MM.1S (cell line): ENCODE measurements at regions not wholly inside any gene's neighbourhood (a gene's known extent, or its start where the extent isn't known, plus 50 kb on each side); places are given as distances from the start of the nearest gene placed in this dataset.

Source experiments
- DNase-seq: peaks from one replicate; pipeline ENCODE4 v3.0.0-alpha.2; 2015
- H2AFZ ChIP-seq: fragments of 300-600 bp; sonication (generic); 2 replicates; pipeline ENCODE4 v1.6.0; 2016; ENCODE audit warnings: antibody characterized with exemption, low read length
- H3F3A ChIP-seq: fragments of 300-600 bp; sonication (generic); 2 replicates; pipeline ENCODE4 v1.6.1; 2016; ENCODE audit warnings: mild to moderate bottlenecking, antibody characterized with exemption, low read length, moderate library complexity, mixed read lengths; ENCODE audit not compliant: insufficient read depth
- H3K27ac ChIP-seq: fragments of 300-600 bp; sonication (generic); 2 replicates; pipeline ENCODE4 v1.5.1; 2016; ENCODE audit warnings: mild to moderate bottlenecking, low read length
- H3K27me3 ChIP-seq: fragments of 300-600 bp; sonication (generic); replicated peaks from 2 replicates; pipeline ENCODE4 v1.6.0; 2016; ENCODE audit warnings: low read length; ENCODE audit not compliant: insufficient read depth
- H3K36me3 ChIP-seq: fragments of 300-600 bp; sonication (generic); replicated peaks from 2 replicates; pipeline ENCODE4 v1.6.1; 2016; ENCODE audit warnings: mild to moderate bottlenecking, low read length, mixed read lengths; ENCODE audit not compliant: insufficient read depth
- H3K4me1 ChIP-seq: fragments of 300-600 bp; sonication (generic); 2 replicates; pipeline ENCODE4 v1.6.1; 2016; ENCODE audit warnings: low read length, mixed read lengths
- H3K4me2 ChIP-seq: fragments of 300-600 bp; sonication (generic); 2 replicates; pipeline ENCODE4 v1.6.0; 2016; ENCODE audit warnings: low read depth, low read length
- H3K4me3 ChIP-seq: fragments of 300-600 bp; sonication (generic); 2 replicates; pipeline ENCODE4 v1.5.1; 2016; ENCODE audit warnings: low read length, mixed read lengths
- H3K79me2 ChIP-seq: fragments of 300-600 bp; sonication (generic); 2 replicates; pipeline ENCODE4 v1.6.1; 2016; ENCODE audit warnings: mixed run types, low read length, mixed read lengths
- H3K9ac ChIP-seq: fragments of 300-600 bp; sonication (generic); 2 replicates; pipeline ENCODE4 v1.6.1; 2016; ENCODE audit warnings: low read length, mixed read lengths
- H3K9me2 ChIP-seq: fragments of 300-600 bp; sonication (generic); replicated peaks from 2 replicates; pipeline ENCODE4 v1.6.1; 2016; ENCODE audit warnings: mild to moderate bottlenecking, low read length, mixed read lengths; ENCODE audit not compliant: insufficient read depth
- H3K9me3 ChIP-seq: fragments of 300-600 bp; sonication (generic); replicated peaks from 2 replicates; pipeline ENCODE4 v1.6.1; 2016; ENCODE audit warnings: mild to moderate bottlenecking, low read length, mixed read lengths; ENCODE audit not compliant: insufficient read depth
- H4K20me1 ChIP-seq: fragments of 300-600 bp; sonication (generic); 2 replicates; pipeline ENCODE4 v1.6.1; 2016; ENCODE audit warnings: mild to moderate bottlenecking, low read length, moderate library complexity, mixed read lengths; ENCODE audit not compliant: insufficient read depth
- EZH2 ChIP-seq: fragments of 300-600 bp; sonication (generic); optimal IDR thresholded peaks from 2 replicates; pipeline ENCODE3; 2017; ENCODE audit warnings: low read depth, mild to moderate bottlenecking, antibody characterized with exemption, low read length, mixed read lengths
- EZH2phosphoT487 ChIP-seq: fragments of 300-600 bp; sonication (generic); IDR thresholded peaks from 2 replicates; pipeline ENCODE4 v1.6.1; 2018; ENCODE audit warnings: antibody characterized with exemption, low read length
- TF ChIP-seq, protein P1 (sequence below): fragments of 300-600 bp; sonication (generic); IDR thresholded peaks from 2 replicates; pipeline ENCODE4 v1.5.1; 2016; ENCODE audit warnings: antibody characterized with exemption, low read length, mixed read lengths

DNA sequence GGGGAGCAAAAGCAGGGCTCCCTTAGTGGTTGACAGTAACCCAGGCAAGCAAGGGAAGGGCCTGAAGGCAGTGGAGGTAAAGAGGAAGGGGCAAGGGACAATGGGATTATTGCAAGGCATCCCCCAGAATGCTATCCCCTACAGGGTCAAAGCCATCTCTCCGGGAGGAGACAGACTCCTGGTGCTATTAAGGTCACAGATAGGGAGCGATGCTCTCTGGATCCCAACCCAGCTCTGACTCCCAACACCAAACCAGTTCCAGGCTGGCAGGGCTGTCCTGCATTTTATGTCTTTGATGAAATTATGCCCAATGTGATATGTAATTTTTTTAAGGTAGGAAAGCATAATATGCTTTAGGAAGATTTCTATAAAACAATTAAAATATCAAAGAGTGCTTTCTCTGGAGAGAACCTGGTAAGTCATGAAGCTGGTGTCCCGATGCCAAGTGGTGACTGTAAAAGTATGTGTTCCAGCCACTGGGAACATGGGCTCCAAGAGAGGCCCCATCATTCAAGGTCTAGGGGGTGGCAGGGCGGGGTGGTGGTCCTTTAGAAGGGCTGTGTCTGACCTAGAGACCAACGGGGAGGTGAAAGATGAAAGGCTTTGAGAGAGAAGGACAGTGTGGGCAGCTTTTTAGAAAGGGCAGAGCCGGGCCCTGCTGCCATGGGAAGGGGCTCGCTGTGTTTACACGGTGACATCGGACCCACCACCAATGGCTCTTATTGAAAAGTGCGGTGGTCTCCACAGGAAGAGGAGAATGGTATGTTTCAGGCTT lies 276.5 kb downstream of the CDC5L start:
- no peaks in the 10 kb centered on the region for H3K36me3 ChIP-seq
- DNase-seq = no peak
- H3K4me3 ChIP-seq = no peak overlapping the region
- no peaks in the 10 kb centered on the region for H3K79me2 ChIP-seq
- H3K9ac ChIP-seq = no peak overlapping the region
- peaks cover 6% of the 10 kb centered on the region; the same call in 1 of the 2 replicates for H3K4me1 ChIP-seq
- no peak overlapping the region for H2AFZ ChIP-seq
- no peaks in the 10 kb centered on the region for H3K27me3 ChIP-seq
- no peaks in the 10 kb centered on the region for H3K9me3 ChIP-seq
- H4K20me1 ChIP-seq = no peaks in the 10 kb centered on the region
- no peaks in the 10 kb centered on the region for H3F3A ChIP-seq
- TF ChIP-seq, protein P1, sequence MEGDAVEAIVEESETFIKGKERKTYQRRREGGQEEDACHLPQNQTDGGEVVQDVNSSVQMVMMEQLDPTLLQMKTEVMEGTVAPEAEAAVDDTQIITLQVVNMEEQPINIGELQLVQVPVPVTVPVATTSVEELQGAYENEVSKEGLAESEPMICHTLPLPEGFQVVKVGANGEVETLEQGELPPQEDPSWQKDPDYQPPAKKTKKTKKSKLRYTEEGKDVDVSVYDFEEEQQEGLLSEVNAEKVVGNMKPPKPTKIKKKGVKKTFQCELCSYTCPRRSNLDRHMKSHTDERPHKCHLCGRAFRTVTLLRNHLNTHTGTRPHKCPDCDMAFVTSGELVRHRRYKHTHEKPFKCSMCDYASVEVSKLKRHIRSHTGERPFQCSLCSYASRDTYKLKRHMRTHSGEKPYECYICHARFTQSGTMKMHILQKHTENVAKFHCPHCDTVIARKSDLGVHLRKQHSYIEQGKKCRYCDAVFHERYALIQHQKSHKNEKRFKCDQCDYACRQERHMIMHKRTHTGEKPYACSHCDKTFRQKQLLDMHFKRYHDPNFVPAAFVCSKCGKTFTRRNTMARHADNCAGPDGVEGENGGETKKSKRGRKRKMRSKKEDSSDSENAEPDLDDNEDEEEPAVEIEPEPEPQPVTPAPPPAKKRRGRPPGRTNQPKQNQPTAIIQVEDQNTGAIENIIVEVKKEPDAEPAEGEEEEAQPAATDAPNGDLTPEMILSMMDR = no peak
- TF ChIP-seq EZH2 (no peak), EZH2phosphoT487 (no peak)
- H3K27ac ChIP-seq = no peak overlapping the region
- H3K4me2 ChIP-seq = no peak overlapping the region
- no peaks in the 10 kb centered on the region for H3K9me2 ChIP-seq

DNA sequence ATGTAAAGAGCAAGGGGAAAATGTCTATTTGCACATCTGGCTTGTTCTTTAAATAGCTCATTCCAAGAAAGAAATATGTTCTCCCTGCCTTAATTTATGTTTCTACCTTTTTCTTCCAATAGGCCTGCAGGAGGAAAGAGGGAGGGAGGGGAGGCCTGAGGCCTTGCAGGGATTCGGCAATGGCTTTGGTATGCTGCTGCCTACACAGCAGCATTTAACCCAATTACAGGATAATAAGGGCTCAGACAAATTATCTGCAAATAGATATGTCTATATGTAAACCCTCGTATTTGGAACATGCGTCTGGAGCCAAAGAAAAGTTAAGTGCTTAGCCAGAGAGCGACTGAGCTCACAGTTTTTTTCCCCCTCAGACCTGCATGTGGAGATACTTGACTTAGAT lies 277.2 kb downstream of the CDC5L start:
- H3K4me1 ChIP-seq = peaks cover 6% of the 10 kb centered on the region; the same call in 1 of the 2 replicates
- no peaks in the 10 kb centered on the region for H3K36me3 ChIP-seq
- H4K20me1 ChIP-seq = no peaks in the 10 kb centered on the region
- no peaks in the 10 kb centered on the region for H3F3A ChIP-seq
- H3K9ac ChIP-seq = no peak overlapping the region
- H3K27ac ChIP-seq = no peak overlapping the region
- H3K4me3 ChIP-seq = no peak overlapping the region
- no peaks in the 10 kb centered on the region for H3K9me3 ChIP-seq
- H2AFZ ChIP-seq = no peak overlapping the region
- no peaks in the 10 kb centered on the region for H3K79me2 ChIP-seq
- H3K9me2 ChIP-seq = no peaks in the 10 kb centered on the region
- DNase-seq = no peak
- TF ChIP-seq EZH2 = no peak
- no peak for TF ChIP-seq EZH2phosphoT487
- TF ChIP-seq, protein P1 = no peak
- no peak overlapping the region for H3K4me2 ChIP-seq
- no peaks in the 10 kb centered on the region for H3K27me3 ChIP-seq

DNA sequence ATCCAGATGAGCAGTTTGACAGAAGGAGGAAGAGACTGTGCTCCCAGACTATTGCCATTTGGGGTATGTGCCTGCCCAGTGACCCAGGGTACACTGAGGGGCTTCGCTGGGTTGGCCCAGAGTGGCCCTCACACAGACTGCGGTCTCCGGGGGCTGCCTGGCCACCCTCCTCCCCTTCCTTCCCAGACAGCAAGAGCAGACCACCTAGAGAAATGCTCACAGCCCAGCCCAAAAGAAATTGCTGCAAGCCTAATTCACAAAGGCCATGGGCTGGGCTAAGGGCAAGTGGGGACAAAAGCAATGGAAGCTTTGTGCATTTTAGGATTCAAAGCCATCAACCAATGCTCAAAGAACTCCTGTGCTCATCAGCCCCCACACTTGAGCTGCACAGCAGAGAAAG lies 277.6 kb downstream of the CDC5L start:
- H2AFZ ChIP-seq = no peak overlapping the region
- H3K27ac ChIP-seq = no peak overlapping the region
- H3K79me2 ChIP-seq = no peaks in the 10 kb centered on the region
- H3K9ac ChIP-seq = no peak overlapping the region
- H3K4me1 ChIP-seq = peaks cover 6% of the 10 kb centered on the region; the same call in 1 of the 2 replicates
- no peaks in the 10 kb centered on the region for H3F3A ChIP-seq
- no peaks in the 10 kb centered on the region for H4K20me1 ChIP-seq
- no peaks in the 10 kb centered on the region for H3K9me3 ChIP-seq
- no peak for DNase-seq
- no peak overlapping the region for H3K4me3 ChIP-seq
- no peak overlapping the region for H3K4me2 ChIP-seq
- TF ChIP-seq, protein P1 = no peak
- TF ChIP-seq EZH2phosphoT487 = no peak
- no peak for TF ChIP-seq EZH2
- no peaks in the 10 kb centered on the region for H3K9me2 ChIP-seq
- H3K36me3 ChIP-seq = no peaks in the 10 kb centered on the region
- H3K27me3 ChIP-seq = no peaks in the 10 kb centered on the region
